Esophagus muscularis mucosa (tissue), 4 donors: ENCODE measurements at regions not wholly inside any gene's neighbourhood (a gene's known extent, or its start where the extent isn't known, plus 50 kb on each side); places are given as distances from the start of the nearest gene placed in this dataset.

Source experiments
- CTCF ChIP-seq, 3 experiments: fragments of 200-600 bp in 2 of 3; fragments of 450-650 bp in 1 of 3; sonication (generic) in 2 of 3; IDR thresholded peaks; one replicate each; pipeline ENCODE4 v1.5.1; 2017 to 2019; ENCODE audit warnings: antibody characterized with exemption in 3 of 3, mild to moderate bottlenecking in 2 of 3, moderate library complexity in 1 of 3
- EP300 ChIP-seq: sonication (generic); formaldehyde crosslinking; IDR thresholded peaks from one replicate; pipeline ENCODE4 v1.6.1; 2017; ENCODE audit warnings: antibody characterized with exemption
- POLR2A ChIP-seq: fragments of 450-650 bp; IDR thresholded peaks from one replicate; pipeline ENCODE4 v1.6.1; 2017; ENCODE audit warnings: antibody characterized with exemption, moderate library complexity, mild to moderate bottlenecking, low read depth
- POLR2AphosphoS5 ChIP-seq, 2 donors: sonication (generic); formaldehyde crosslinking; IDR thresholded peaks; one replicate each; pipeline ENCODE4 v1.6.1; 2017; ENCODE audit warnings: antibody characterized with exemption in 2 of 2

DNA sequence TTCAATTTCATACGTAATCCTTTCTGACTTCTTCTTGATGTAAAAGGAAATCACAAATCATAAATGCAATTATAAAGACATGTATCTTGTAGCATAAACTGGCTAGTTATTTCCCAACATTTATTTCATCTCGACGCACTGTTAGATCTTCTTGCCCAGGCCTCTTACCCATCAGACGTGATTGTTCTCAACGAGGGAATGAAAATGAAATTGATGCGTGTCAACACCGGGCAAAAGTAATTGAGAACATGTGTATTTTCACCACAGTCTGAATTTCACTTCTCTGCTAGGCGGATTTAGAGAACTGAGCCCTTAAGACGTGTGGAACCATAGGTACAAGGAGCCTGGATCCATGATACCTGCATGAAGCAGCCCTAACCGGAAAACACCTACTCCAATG lies 519.7 kb downstream of the KCNT2 start:
- no peak for TF ChIP-seq CTCF (IDR thresholded peaks at IDR 0.05)
- TF ChIP-seq POLR2AphosphoS5 (IDR thresholded peaks at IDR 0.05) = no peak
- TF ChIP-seq POLR2A = no peak
- no peak for TF ChIP-seq EP300
